ENCODE measurements at regions not wholly inside any gene's neighbourhood (a gene's known extent, or its start where the extent isn't known, plus 50 kb on each side); places are given as distances from the start of the nearest gene placed in this dataset.

DNA sequence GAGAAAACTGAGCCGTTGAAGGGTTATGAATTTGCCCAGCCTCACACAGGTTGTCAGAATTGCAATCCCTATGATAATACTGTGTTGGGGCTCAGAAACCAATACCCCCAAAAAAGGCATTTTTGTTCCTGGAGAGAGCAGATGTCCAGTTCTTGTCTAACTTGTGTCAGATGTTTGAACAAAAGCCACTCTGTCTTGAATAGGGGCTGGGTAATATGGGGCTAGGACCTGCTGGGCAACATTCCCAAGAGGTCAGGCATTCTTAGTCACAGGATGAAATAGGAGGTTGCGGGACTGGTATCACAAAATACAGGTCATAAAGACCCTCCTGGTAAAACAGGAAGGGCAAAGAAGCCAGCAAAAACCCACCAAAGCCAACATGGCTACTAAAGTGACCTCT lies 482.1 kb downstream of the IPMK start:
- Histone ChIP-seq H3K27me3 (ENCODE audit: control insufficient read depth, extremely low read depth, insufficient read depth, low read length) (no peaks in the 10 kb centered on the region), H2AFZ (ENCODE audit: control insufficient read depth, low read length) (no peak overlapping the region), H3K79me2 (ENCODE audit: control insufficient read depth, insufficient read depth, low read length) (no peaks in the 10 kb centered on the region), H3K4me1 (ENCODE audit: control insufficient read depth, extremely low read depth, insufficient read depth, low read length) (peaks cover 6% of the 10 kb centered on the region), H3K9me1 (ENCODE audit: control insufficient read depth, extremely low read depth, insufficient read depth, low read length) (no peaks in the 10 kb centered on the region), H4K20me1 (ENCODE audit: control insufficient read depth, extremely low read depth, insufficient read depth, low read length) (no peaks in the 10 kb centered on the region), H3K4me2 (ENCODE audit: control insufficient read depth, extremely low read depth, insufficient read depth, low read depth, low read length) (peak overlapping the region; percentile 6), H3K4me3 (ENCODE audit: control insufficient read depth in 2 of 3, extremely low read depth in 1 of 3, insufficient read depth in 2 of 3, low read depth in 1 of 3, low read length in 3 of 3) (no peak overlapping the region), H3K9me3 (ENCODE audit: control insufficient read depth, low read depth, low read length) (no peaks in the 10 kb centered on the region), H3K27ac (ENCODE audit: control insufficient read depth, insufficient read depth, low read length) (no peak overlapping the region), H3K36me3 (ENCODE audit: control insufficient read depth in 2 of 2, extremely low read depth in 1 of 2, insufficient read depth in 2 of 2, low read length in 2 of 2) (no peaks in the 10 kb centered on the region), H3K9ac (ENCODE audit: control insufficient read depth, extremely low read depth, insufficient read depth, low read length) (no peak overlapping the region)
- TF ChIP-seq, protein P1, sequence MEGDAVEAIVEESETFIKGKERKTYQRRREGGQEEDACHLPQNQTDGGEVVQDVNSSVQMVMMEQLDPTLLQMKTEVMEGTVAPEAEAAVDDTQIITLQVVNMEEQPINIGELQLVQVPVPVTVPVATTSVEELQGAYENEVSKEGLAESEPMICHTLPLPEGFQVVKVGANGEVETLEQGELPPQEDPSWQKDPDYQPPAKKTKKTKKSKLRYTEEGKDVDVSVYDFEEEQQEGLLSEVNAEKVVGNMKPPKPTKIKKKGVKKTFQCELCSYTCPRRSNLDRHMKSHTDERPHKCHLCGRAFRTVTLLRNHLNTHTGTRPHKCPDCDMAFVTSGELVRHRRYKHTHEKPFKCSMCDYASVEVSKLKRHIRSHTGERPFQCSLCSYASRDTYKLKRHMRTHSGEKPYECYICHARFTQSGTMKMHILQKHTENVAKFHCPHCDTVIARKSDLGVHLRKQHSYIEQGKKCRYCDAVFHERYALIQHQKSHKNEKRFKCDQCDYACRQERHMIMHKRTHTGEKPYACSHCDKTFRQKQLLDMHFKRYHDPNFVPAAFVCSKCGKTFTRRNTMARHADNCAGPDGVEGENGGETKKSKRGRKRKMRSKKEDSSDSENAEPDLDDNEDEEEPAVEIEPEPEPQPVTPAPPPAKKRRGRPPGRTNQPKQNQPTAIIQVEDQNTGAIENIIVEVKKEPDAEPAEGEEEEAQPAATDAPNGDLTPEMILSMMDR (optimal IDR thresholded peaks at IDR 0.05 in 1 of 3, IDR thresholded peaks at IDR 0.05 in 1 of 3, conservative IDR thresholded peaks at IDR 0.05 in 1 of 3; ENCODE audit: extremely low read depth in 1 of 3, insufficient read depth in 2 of 3, low read length in 3 of 3), result no peak
- no peak for TF ChIP-seq EZH2 (IDR thresholded peaks at IDR 0.05; ENCODE audit: low read length)
- DNase-seq (ENCODE audit: low read depth, low spot score) (no peak), FAIRE-seq (no peak)
- dilution Hi-C loops (cut with MboI; ENCODE audit: extremely low pct_ligation_motif_present, low sequenced_read_pairs), result no loop called here

GRCh38 chr10:57785068-57785467 lies 482.6 kb downstream of the IPMK start:
- dilution Hi-C loops (cut with MboI; ENCODE audit: extremely low pct_ligation_motif_present, low sequenced_read_pairs), result no loop called here
- no peaks in the 10 kb centered on the region for H3K9me1 ChIP-seq (ENCODE audit: control insufficient read depth, extremely low read depth, insufficient read depth, low read length)
- peaks cover 6% of the 10 kb centered on the region for H3K4me1 ChIP-seq (ENCODE audit: control insufficient read depth, extremely low read depth, insufficient read depth, low read length)
- TF ChIP-seq EZH2 (IDR thresholded peaks at IDR 0.05; ENCODE audit: low read length), result no peak
- TF ChIP-seq, protein P1 (optimal IDR thresholded peaks at IDR 0.05 in 1 of 3, IDR thresholded peaks at IDR 0.05 in 1 of 3, conservative IDR thresholded peaks at IDR 0.05 in 1 of 3; ENCODE audit: extremely low read depth in 1 of 3, insufficient read depth in 2 of 3, low read length in 3 of 3), result no peak
- no peak overlapping the region for H2AFZ ChIP-seq (ENCODE audit: control insufficient read depth, low read length)
- H3K27ac ChIP-seq (ENCODE audit: control insufficient read depth, insufficient read depth, low read length), result no peak overlapping the region
- peak overlapping the region; percentile 6 for H3K4me2 ChIP-seq (ENCODE audit: control insufficient read depth, extremely low read depth, insufficient read depth, low read depth, low read length)
- no peak overlapping the region for H3K4me3 ChIP-seq (ENCODE audit: control insufficient read depth in 2 of 3, extremely low read depth in 1 of 3, insufficient read depth in 2 of 3, low read depth in 1 of 3, low read length in 3 of 3)
- DNase-seq (ENCODE audit: low read depth, low spot score), result no peak
- no peaks in the 10 kb centered on the region for H3K9me3 ChIP-seq (ENCODE audit: control insufficient read depth, low read depth, low read length)
- H3K9ac ChIP-seq (ENCODE audit: control insufficient read depth, extremely low read depth, insufficient read depth, low read length), result no peak overlapping the region
- H3K79me2 ChIP-seq (ENCODE audit: control insufficient read depth, insufficient read depth, low read length), result no peaks in the 10 kb centered on the region
- H3K36me3 ChIP-seq (ENCODE audit: control insufficient read depth in 2 of 2, extremely low read depth in 1 of 2, insufficient read depth in 2 of 2, low read length in 2 of 2), result no peaks in the 10 kb centered on the region
- no peaks in the 10 kb centered on the region for H4K20me1 ChIP-seq (ENCODE audit: control insufficient read depth, extremely low read depth, insufficient read depth, low read length)
- no peaks in the 10 kb centered on the region for H3K27me3 ChIP-seq (ENCODE audit: control insufficient read depth, extremely low read depth, insufficient read depth, low read length)
- no peak for FAIRE-seq

Data from keratinocyte (primary cell).